Left ventricle myocardium inferior (tissue), 1 donor: ENCODE measurements at regions not wholly inside any gene's neighbourhood (a gene's known extent, or its start where the extent isn't known, plus 50 kb on each side); places are given as distances from the start of the nearest gene placed in this dataset.

ENCODE experiments used
- DNase-seq: peaks from one replicate; pipeline ENCODE4 v3.0.0-alpha.2; 2020
- H3K27ac ChIP-seq: fragments of 200-600 bp; replicated peaks from 2 replicates; pipeline ENCODE4 v1.8.0; 2021
- H3K27me3 ChIP-seq: fragments of 200-600 bp; 2 replicates; pipeline ENCODE4 v1.8.0; 2021; ENCODE audit warnings: low read depth
- H3K36me3 ChIP-seq: fragments of 200-600 bp; 2 replicates; pipeline ENCODE4 v1.8.0; 2021
- H3K4me1 ChIP-seq: fragments of 200-600 bp; 2 replicates; pipeline ENCODE4 v1.8.0; 2021
- H3K4me3 ChIP-seq: fragments of 200-600 bp; 2 replicates; pipeline ENCODE4 v1.8.0; 2021; ENCODE audit warnings: mild to moderate bottlenecking, moderate library complexity
- H3K9me3 ChIP-seq: fragments of 200-600 bp; replicated peaks from 2 replicates; pipeline ENCODE4 v1.8.0; 2021
- CTCF ChIP-seq: fragments of 200-600 bp; IDR thresholded peaks from 2 replicates; pipeline ENCODE4 v1.8.0; 2021; ENCODE audit warnings: antibody characterized with exemption, mild to moderate bottlenecking, borderline replicate concordance
- intact Hi-C: fragments of 100-400 bp; cut with micrococcal nuclease; formaldehyde crosslinking; loops from one replicate; pipeline ENCODE4 v1.11.0; 2022
- donor health status: DM: no; HTN: yes; CAD: no; lungs with severe emphysema.

GRCh38 chr18:56516789-56517188 lies 121.6 kb downstream of the TXNL1 start:
- Histone ChIP-seq H3K4me3 (no peak overlapping the region), H3K27me3 (no peaks in the 10 kb centered on the region), H3K9me3 (no peaks in the 10 kb centered on the region), H3K4me1 (no peaks in the 10 kb centered on the region), H3K36me3 (no peaks in the 10 kb centered on the region), H3K27ac (no peak overlapping the region)
- TF ChIP-seq CTCF: no peak
- intact Hi-C loops: no loop called here
- DNase-seq: no peak

GRCh38 chr18:56515522-56515921 lies 122.9 kb downstream of the TXNL1 start:
- intact Hi-C loops: no loop called here
- Histone ChIP-seq H3K27me3 (no peaks in the 10 kb centered on the region), H3K9me3 (no peaks in the 10 kb centered on the region), H3K4me3 (no peak overlapping the region), H3K4me1 (no peaks in the 10 kb centered on the region), H3K36me3 (no peaks in the 10 kb centered on the region), H3K27ac (no peak overlapping the region)
- TF ChIP-seq CTCF: no peak
- DNase-seq: no peak

- no peak for TF ChIP-seq CTCF
- intact Hi-C loops: no loop called here
- no peak for DNase-seq
- Histone ChIP-seq H3K4me1 (peaks cover 14% of the 10 kb centered on the region), H3K36me3 (no peaks in the 10 kb centered on the region), H3K9me3 (no peaks in the 10 kb centered on the region), H3K27me3 (no peaks in the 10 kb centered on the region), H3K4me3 (no peak overlapping the region), H3K27ac (no peak overlapping the region)
These were observed 126.4 kb downstream of the TXNL1 start for GRCh38 chr18:56511996-56512395.

- no peak overlapping the region for H3K27ac ChIP-seq
- intact Hi-C loops: no loop called here
These were observed 128.3 kb downstream of the TXNL1 start for GRCh38 chr18:56510108-56510507.

GRCh38 chr18:56509656-56510055 lies 128.7 kb downstream of the TXNL1 start:
- peaks cover 14% of the 10 kb centered on the region for H3K4me1 ChIP-seq
- H3K27me3 ChIP-seq: no peaks in the 10 kb centered on the region
- H3K4me3 ChIP-seq: no peak overlapping the region
- intact Hi-C loops: no loop called here
- no peaks in the 10 kb centered on the region for H3K9me3 ChIP-seq
- TF ChIP-seq CTCF: no peak
- no peak for DNase-seq
- H3K36me3 ChIP-seq: no peaks in the 10 kb centered on the region
- no peak overlapping the region for H3K27ac ChIP-seq

More at GRCh38 chr18:56510108-56510507, 128.3 kb downstream of the TXNL1 start:
- DNase-seq: no peak
- H3K4me1 ChIP-seq: peaks cover 14% of the 10 kb centered on the region
- no peaks in the 10 kb centered on the region for H3K27me3 ChIP-seq
- no peaks in the 10 kb centered on the region for H3K36me3 ChIP-seq
- TF ChIP-seq CTCF: no peak
- no peaks in the 10 kb centered on the region for H3K9me3 ChIP-seq
- H3K4me3 ChIP-seq: no peak overlapping the region
